ENCODE measurements at regions not wholly inside any gene's neighbourhood (a gene's known extent, or its start where the extent isn't known, plus 50 kb on each side); places are given as distances from the start of the nearest gene placed in this dataset.
"Not testable (repeated sequence)": the region's sequence is repeated elsewhere in the genome, so short reads cannot be mapped to it uniquely, and the experiment has no call there.

DNA sequence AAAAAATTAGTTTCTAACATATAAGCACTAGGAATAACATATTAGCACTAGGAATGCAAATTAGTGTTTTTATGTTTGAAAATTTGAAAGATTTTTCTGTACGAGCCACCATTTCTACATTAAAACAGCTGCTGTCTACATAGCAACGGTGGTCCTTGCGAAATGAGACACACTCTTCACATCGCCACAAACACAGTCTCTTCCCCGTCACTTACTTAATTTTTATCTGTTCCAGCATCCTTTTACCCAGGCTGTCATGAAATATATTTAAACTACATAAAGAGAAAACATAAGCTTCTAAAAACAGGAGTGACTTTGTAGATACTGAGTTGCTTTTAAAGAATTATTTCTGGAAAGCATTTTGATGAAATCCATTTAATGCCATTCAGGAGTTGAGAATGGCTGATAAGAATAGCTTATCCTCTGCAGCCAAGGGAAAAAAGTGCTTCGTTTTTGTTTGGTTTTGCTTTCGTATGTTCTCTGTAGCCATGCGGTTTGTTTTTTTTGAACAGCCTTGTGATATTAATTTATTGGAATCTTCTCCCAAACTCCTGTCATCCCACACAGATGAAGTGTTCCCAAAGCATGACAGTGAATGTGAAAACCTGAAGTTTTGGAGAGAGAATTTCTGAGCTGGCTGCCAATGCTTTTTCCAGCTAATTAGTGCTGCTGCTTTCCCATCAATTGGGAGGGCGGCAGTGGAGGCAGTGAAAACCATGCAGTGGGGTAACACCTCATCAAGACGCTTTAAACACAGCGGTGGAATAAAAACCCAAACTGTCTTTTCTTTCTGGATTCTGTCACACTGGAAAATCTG lies 603.7 kb upstream of the ADARB2 start:
- no peak for DNase-seq (ENCODE audit: low spot score)

DNA sequence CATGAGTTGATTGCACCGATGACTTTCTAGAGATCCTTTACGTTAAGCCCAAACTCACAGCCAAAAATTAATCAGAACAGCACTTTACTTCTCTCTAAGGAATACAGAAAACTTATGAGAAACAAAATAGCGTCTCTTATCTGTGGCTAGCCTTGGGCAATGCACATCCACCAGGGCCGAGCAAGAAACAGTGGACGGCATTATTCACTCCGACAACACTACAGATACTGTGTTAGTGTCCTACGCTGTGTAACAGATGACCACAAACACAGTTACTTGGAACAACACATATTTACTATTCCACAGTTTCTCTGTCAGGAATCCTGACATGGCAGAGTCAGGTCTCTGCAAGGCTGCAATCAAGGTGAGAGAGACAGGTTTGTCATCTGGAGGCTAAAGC lies 598.3 kb upstream of the ADARB2 start:
- DNase-seq (ENCODE audit: low spot score), result no peak

DNA sequence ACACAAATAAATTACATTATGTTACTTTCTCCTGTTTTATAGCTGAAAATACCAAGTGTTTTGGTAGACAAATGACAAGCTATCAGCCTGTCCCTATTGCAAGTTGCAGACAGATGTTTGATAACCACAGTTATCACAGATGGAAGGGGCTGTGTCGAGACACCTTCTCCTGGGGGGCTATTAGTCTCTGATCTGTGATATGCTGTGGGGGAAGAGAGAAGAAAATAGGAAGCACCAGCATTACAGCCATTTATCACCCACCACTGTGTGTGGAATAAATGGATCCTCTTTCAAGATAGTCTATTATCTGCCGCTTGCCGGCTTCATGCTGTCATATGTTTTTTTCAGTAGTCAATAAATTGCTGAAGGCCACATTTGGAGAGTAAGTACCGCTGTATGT lies 597.2 kb upstream of the ADARB2 start:
- no peak for DNase-seq (ENCODE audit: low spot score)

DNA sequence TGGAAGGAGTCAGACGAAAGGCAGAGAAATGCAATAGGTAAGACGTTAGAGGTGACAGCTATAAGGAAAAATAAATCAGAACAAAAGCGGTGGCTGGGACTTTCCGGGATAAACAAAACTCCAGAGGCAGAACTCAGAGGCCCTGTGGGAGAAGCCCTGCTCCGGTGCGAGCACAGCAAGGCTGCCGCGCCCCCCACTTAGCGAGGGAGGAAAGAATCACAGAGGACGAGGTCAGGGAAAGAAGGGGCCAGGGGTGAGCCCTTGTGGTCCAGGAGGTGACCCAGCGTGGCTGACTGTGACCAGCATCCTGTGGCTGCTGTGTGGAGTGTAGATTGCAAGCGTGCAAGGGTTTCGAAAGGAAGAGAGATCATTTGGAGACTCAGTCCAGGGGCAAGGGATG lies 591.8 kb upstream of the ADARB2 start:
- no peak for DNase-seq (ENCODE audit: low spot score)

DNA sequence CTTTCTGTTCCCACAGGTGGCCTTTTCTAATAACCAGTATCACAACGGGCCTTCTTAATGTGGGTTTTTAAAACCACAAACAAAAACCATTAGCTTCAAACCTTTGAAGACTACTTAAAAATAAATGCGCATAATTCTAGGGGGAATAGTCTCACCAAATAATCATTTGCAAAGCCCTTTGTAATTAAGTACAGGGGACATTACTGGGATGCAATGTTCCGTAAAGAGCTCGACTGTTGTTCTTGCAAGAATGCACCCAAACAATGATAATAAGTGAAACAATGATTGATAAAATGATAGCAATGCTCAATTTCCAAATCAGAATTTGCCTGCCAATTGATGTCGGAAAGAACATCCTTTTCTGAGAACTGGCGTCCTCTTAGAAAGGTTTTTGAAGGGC lies 589.1 kb upstream of the ADARB2 start:
- peak; percentile 6 for DNase-seq (ENCODE audit: low spot score)

DNA sequence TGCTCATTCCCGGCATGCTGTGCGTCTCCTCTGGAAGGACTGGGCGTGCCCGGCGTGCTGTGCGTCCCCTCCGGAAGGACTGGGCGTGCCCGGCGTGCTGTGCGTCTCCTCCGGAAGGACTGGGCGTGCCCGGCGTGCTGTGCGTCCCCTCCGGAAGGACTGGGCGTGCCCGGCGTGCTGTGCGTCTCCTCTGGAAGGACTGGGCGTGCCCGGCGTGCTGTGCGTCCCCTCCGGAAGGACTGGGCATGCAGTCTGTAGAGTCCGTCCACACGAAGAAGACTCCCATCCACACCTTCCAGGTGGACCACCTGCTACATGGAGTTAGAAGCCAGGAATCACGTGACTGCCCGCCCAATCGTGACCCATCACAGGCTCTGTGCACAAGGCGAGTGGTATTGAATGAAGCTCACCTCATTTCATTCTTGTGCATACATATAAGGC lies 577.7 kb upstream of the ADARB2 start:
- not testable (repeated sequence) for DNase-seq (ENCODE audit: low spot score)

DNA sequence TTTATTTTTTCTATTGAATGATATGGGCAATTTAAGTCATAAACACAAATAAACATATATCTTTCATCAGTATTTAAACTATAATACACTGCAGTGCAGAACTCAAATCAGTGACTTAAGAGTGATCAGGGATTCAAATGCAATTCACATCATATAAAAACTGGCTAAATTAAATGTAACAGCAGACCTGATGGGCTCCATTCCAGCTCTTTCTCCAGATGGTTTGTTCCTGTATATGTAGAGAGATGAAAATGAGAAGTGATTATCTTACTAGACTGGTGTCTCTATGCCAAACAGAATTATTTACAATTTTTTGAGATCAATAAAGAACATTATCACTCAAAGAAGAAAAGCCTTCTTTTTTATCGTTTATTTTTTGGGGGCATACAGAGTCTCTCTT lies 568.8 kb upstream of the ADARB2 start:
- no peak for DNase-seq (ENCODE audit: low spot score)

DNA sequence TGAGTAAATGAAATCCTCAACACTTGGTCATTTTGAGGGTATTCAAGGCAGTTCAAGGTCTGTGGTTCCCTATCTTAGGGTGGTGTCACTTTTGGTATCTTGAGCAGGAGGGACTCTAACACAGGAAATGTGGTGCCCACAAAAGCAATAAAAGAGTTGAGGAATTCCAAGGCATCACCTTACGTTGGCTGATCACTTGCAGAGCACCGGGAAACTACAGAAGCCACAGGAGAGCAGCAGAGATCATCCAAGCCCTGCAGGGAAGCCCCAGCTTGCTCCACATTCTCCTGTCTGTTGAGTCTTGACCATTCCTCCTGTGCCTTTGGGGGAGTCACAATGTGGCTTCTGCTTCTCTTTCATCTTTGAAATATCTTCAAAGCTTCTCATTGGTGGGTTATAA lies 565.8 kb upstream of the ADARB2 start:
- DNase-seq (ENCODE audit: low spot score), result no peak

DNA sequence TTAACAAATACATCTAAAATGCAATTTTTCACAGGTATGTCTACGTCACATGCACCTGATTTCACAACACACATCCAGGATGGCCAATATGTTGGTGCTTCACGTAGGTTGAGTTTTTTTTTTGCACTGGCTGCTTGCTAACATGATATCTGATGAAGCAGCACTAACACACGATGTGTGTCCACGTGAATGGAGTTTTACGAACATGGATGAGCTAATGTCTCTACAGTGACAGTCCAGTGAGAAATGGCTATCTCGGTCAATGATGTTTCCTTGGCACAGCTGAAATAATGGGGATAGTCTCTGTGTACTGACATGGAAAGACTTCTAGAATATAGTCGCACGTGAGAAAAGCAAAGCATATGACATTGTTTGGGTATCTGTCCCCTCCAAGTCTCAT lies 563.9 kb upstream of the ADARB2 start:
- DNase-seq (ENCODE audit: low spot score), result no peak

DNA sequence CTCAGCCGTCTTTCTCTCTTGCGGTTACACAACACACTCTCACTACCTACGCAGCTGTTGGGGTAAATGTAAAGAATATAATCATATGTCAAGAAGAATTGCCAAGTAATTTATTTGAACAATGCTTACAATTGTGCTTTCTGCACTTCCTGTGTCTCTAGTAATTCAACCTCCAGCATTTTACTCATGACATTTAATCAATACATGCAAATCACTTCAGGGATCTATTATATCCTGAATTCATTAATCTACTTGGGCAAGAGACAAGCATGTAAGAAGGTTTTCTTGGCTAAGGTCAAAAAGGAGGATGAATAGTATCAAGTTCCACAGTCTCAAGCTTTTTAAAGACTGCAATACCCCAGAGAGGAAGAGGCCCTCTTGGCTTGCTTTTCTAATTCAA lies 562.9 kb upstream of the ADARB2 start:
- no peak for DNase-seq (ENCODE audit: low spot score)

DNA sequence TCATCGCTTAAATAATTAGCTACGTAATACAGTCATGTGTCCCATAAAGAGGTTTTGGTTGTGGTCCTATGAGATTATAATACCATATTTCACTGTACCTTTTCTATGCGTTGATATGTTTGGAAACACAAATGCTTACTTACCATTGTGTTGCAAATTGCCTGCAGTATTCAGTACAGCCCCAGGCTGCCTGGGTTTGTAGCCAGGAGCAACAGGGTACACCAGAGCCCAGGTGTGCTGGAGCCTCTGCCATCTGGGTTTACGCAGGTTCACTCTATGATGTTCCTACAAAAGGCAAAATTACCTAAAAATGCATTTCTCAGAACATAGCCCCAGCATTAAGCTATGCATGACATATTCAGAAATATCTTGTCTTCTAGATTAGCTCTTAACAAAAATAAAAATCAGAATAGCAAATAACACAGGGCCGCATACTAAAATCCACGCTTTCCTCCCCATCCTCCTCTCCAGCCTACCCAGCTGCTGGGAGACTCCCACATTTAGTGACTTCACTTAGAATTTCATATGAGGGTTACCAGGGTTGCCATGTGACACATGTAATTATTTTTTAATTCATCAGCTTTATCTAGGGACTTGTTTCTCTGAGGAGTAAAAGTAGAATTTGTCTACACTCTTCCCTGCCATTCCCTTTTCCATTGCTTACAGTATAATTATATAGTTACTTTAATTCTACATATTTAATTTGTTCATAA lies 559.0 kb upstream of the ADARB2 start:
- DNase-seq (ENCODE audit: low spot score), result no peak

DNA sequence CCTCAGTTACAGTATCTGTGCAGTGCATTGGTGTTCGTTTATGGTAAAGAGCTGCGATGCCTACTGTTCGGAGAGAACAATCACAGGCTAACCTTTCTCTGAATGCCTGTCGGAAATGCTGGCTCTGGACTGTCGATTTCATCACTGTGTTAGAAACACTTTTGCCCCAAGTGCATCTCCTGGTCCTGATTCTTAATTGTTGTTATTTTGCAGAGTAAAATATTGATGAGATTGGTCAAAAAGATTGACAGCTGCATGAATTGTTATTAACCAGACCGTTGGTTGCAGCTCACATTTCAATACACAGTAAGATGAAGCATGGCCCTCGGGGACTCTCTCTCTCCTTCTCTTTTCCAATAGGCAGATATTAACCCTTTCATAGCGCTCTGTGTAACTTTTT lies 557.4 kb upstream of the ADARB2 start:
- no peak for DNase-seq (ENCODE audit: low spot score)

DNA sequence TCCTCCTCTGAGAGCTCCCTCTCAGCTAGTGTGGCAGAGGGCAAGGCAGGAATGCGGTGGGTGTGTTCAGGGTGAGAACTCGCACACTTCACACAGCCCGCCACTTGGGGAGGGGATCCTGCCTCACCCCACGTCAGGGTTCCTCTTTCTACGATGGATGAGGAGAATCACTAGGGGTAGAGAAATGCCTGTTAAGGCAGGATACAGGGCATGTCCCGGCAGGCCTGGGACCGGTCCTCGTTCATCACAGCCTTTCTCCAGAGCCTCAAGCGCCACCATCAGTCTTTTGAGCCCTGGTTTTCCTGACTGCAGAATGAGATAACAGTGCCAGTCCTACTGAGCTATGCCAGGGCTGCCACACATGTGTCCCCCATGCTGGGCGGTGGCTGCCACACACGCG lies 546.7 kb upstream of the ADARB2 start:
- no peak for DNase-seq (ENCODE audit: low spot score)

DNA sequence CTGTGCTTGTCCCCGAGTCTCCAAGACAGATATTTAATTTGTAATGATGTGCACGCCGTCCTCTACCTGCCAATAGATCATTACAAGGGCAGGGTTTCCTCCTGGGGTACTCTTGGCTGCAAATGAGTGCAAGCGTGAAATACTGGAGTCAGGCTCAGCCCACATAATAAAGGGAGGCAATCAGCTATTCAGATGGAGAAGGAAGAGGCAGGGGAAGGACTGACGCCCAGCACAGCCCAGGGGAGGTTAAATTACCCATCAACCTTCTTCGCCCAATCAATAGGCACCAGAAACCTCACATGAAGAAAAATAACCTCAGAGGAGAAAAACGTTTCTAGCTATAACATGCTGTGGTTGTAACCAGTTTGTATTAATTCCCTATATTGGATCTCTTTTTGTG lies 544.9 kb upstream of the ADARB2 start:
- no peak for DNase-seq (ENCODE audit: low spot score)

DNA sequence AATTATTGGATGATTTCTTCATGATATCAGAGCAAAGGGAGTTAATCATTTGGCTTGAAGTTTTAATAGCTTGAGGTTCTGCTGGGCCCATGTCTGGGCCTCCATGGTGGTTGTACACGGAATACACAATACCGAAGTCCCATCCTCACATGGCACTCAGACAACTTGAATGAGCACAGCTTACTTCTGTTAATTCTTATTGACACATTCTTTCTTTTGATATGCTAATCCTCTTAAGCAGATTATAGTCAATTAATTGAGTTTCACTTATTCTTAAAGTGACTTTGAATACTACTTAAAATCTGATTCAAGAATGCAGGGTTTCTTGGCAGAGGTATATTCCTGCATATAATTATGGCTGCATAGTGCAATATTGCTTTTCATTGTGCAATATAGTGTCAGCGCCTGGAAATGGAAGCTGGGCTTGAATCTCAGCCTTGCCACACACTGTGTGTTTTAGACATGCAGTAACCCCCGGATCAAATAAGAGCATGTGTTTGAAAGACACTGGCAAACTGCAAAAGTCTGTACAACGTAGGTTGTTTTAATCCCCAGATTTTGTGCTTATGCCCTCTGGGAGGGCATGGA lies 543.5 kb upstream of the ADARB2 start:
- no peak for DNase-seq (ENCODE audit: low spot score)

DNA sequence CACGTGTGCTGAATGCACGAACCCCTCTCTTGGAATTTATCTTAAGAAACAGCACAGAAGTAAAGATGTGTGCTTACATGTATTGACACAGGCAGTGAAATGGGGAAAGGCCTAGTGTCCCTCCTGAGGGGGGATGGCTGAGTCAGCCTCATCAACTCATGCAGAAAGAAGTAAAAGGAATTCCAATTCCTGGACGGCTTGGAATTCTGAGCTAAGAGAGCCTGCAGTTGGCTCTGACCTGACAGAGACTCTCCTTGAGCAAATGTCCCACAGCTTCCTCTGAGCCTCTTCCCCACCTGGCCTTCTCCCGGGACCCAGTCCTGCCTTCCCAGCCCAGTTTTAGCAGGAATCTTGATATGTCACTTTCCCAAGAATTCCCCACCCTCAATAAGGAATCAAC lies 542.4 kb upstream of the ADARB2 start:
- peak; percentile 68 for DNase-seq (ENCODE audit: low spot score)

DNA sequence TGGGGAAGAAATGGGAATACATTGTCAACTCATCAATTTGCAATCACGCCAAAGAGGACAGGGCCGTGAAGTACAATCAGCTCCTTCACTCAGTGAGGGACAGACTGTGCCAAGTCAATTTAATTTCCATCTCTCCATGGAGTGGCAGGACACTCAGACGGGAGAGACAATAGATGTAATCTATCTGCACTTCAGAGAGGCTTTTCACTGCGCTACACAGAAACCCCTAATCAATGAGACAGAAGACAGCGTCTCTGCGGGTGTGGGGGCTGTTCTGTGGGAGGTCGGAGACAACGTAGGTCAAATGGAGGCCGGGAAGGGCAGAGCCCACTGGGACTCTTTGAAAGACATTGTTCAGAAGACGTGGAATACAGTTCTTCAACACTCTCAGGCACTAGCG lies 541.0 kb upstream of the ADARB2 start:
- DNase-seq (ENCODE audit: low spot score), result no peak

DNA sequence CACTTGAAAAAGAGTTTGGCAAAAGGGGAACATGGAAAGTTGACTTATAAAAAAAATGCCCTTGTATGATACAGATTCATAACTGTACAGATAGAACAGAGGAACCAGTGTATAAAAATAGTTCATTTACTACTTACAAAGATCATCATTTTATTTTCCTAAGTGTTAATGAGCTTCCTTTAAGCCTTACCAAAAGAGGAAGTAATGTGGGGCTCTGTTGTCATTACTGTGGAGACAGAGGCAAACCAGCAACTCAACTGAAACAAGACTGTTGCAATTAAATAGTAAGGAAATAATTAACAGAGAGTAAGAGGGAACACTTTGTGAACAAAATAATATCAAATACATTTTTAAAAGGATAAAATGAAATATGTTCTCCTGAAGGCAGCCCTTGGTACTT lies 526.2 kb upstream of the ADARB2 start:
- DNase-seq (ENCODE audit: low spot score), result no peak

DNA sequence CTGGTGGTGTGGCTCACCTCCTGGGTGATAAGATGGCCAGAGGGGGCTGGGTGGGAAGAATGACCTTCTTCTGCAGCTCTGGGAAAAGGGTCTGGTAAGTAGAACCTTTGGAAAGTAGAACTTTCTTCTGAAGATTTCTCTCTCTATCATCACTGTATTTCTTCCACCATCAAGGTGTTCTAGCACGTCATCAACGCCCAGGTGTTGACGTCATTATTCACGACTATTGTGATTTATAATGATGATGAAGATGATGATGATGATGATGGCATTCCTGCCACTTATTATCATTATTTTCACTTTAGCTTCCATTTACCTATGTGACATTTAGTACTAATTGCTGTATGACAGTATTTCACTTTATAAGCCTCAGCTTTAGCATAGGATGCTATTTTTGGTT lies 525.6 kb upstream of the ADARB2 start:
- no peak for DNase-seq (ENCODE audit: low spot score)

DNA sequence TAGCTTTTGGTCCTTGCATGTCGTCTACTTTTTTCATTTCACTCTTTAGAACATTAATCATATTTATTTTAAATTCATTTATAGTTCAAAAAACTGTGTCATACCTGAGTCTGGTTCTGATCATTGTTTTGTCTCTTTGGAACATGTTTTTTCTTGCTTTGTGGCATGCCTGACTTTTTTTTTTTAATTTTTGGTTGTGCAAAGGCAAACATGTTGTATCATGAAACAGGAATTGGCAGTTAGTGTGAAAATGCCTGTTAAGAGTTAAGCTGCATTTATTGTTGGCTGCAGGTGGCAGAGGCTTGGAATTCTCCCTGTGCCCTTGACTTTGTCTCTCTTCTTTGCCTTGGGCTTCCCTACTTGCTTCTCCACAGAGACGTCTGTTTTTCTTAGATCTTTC lies 525.0 kb upstream of the ADARB2 start:
- DNase-seq (ENCODE audit: low spot score), result no peak

DNA sequence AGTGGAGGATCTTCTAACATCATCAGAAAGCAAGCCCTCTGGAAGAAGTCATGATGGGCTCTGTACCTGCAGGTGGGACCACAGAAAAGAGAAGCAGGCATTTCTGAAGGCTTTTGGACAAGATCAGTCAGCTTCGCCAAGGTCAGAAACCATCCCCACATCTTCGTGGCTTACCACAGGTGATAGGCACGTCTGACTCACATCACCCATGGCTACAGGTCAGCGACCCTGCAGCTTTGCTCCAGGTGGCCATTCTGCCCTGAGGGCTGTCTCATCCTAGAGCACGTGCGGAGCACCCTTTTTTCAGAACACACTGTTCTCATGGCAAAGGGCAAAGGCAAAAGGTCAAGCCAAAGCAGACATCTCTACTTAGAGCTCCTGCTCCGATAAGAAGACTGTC lies 518.9 kb upstream of the ADARB2 start:
- DNase-seq (ENCODE audit: low spot score), result no peak

DNA sequence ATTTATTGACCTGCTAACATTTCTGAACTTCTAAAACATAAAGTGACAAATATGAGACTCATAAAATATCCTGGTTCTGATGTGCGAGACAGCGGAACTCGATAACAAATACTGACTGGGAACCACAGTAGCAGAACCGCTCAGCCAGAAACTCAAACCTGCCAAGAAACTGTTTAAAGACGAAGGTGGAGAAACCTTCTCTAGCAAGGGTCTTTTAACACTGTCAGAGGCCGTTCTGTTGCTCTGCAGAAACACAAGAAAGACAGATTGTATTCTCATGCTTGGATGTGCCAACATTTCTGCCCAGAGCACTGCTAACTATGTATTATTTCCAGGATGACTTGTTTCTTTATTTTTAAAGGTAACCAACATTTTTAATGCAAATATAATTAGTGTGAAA lies 514.8 kb upstream of the ADARB2 start:
- no peak for DNase-seq (ENCODE audit: low spot score)

DNA sequence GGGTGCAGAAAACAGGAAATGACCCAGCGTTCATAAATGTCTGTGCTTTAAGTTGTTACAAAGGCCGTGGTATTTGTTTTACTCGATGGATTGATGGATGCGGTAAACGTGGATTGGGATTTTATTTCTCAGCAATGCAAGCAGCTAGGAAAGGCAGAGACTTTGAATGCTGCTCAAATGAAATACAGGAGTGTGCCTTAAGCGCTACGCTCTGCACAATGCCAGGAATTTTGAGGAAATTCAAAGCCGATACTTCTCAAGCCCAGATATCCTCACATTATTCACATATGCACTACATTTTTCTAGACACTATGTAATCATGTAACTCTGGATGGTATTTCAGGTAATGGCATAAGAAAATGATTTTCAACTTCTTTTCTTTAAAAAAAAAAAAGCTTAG lies 514.3 kb upstream of the ADARB2 start:
- no peak for DNase-seq (ENCODE audit: low spot score)

Measured in kidney tubule cell (primary cell).